PFSK-1 (cell line): ENCODE measurements at regions not wholly inside any gene's neighbourhood (a gene's known extent, or its start where the extent isn't known, plus 50 kb on each side); places are given as distances from the start of the nearest gene placed in this dataset.

Experiments
- POLR2AphosphoS5 ChIP-seq: IDR thresholded peaks from 2 replicates; pipeline ENCODE4 v1.6.1; 2012; ENCODE audit warnings: low read depth, mild to moderate bottlenecking, control low read depth, low read length, moderate library complexity
- TAF1 ChIP-seq: IDR thresholded peaks from 2 replicates; pipeline ENCODE4 v1.6.1; 2012; ENCODE audit warnings: low read length, control low read depth, borderline replicate concordance; ENCODE audit not compliant: insufficient read depth
- TF ChIP-seq, protein P1 (sequence below), 2 experiments: IDR thresholded peaks; 2 replicates each; pipeline versions ENCODE4 v1.6.1 to v1.8.0; 2011 to 2012; ENCODE audit warnings: low read depth in 2 of 2, low read length in 2 of 2, control low read depth in 1 of 2, inconsistent platforms in 1 of 2, mild to moderate bottlenecking in 1 of 2, moderate library complexity in 1 of 2; ENCODE audit not compliant: insufficient read depth in 1 of 2

- TF ChIP-seq POLR2AphosphoS5 (no peak), TAF1 (no peak)
- TF ChIP-seq, protein P1, sequence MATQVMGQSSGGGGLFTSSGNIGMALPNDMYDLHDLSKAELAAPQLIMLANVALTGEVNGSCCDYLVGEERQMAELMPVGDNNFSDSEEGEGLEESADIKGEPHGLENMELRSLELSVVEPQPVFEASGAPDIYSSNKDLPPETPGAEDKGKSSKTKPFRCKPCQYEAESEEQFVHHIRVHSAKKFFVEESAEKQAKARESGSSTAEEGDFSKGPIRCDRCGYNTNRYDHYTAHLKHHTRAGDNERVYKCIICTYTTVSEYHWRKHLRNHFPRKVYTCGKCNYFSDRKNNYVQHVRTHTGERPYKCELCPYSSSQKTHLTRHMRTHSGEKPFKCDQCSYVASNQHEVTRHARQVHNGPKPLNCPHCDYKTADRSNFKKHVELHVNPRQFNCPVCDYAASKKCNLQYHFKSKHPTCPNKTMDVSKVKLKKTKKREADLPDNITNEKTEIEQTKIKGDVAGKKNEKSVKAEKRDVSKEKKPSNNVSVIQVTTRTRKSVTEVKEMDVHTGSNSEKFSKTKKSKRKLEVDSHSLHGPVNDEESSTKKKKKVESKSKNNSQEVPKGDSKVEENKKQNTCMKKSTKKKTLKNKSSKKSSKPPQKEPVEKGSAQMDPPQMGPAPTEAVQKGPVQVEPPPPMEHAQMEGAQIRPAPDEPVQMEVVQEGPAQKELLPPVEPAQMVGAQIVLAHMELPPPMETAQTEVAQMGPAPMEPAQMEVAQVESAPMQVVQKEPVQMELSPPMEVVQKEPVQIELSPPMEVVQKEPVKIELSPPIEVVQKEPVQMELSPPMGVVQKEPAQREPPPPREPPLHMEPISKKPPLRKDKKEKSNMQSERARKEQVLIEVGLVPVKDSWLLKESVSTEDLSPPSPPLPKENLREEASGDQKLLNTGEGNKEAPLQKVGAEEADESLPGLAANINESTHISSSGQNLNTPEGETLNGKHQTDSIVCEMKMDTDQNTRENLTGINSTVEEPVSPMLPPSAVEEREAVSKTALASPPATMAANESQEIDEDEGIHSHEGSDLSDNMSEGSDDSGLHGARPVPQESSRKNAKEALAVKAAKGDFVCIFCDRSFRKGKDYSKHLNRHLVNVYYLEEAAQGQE (IDR thresholded peaks at IDR 0.05; ENCODE audit: insufficient read depth in 1 of 2, low read depth in 2 of 2, low read length in 2 of 2): no peak
These were observed 119.1 kb downstream of the ZNF280B start for GRCh38 chr22:22389467-22389866.
